ENCODE measurements at regions not wholly inside any gene's neighbourhood (a gene's known extent, or its start where the extent isn't known, plus 50 kb on each side); places are given as distances from the start of the nearest gene placed in this dataset.

- Histone ChIP-seq H3K27ac (no peak overlapping the region), H3K4me2 (no peak overlapping the region), H3K4me3 (no peak overlapping the region), H3K4me1 (no peaks in the 10 kb centered on the region), H3K9me3 (no peaks in the 10 kb centered on the region)
- POLR2A ChIA-PET, result no interaction called here
- CTCF ChIA-PET, result no interaction called here
- TF ChIP-seq KDM5A (IDR thresholded peaks at IDR 0.05), result no peak
- TF ChIP-seq RNF2 (IDR thresholded peaks at IDR 0.05; ENCODE audit: borderline replicate concordance, low read depth), result no peak
- no peak for TF ChIP-seq E2F6 (IDR thresholded peaks at IDR 0.05; ENCODE audit: borderline replicate concordance, low read depth)
- TF ChIP-seq CBX8 (IDR thresholded peaks at IDR 0.05), result no peak
- TF ChIP-seq NPAS2 (CRISPR knock-in tag; IDR thresholded peaks at IDR 0.05; ENCODE audit: borderline replicate concordance), result no peak
- TF ChIP-seq EHF (CRISPR knock-in tag; IDR thresholded peaks at IDR 0.05), result no peak
- no peak for TF ChIP-seq NFE2L2 (conservative IDR thresholded peaks at IDR 0.05; ENCODE audit: low read length)
- no peak for TF ChIP-seq HES2 (IDR thresholded peaks at IDR 0.05)
- WGBS (ENCODE audit: missing lambda C conversion rate), result 9% methylated on average over 2 of the region's 2 CpGs
- no peak for DNase-seq (ENCODE audit: low read depth in 1 of 2, low spot score in 1 of 2)
- ATAC-seq, result no peak
- FAIRE-seq, result no peak
Observed at GRCh38 chr3:24999357-24999756, 428.7 kb upstream of the RARB start.

GRCh38 chr3:25000971-25001591 lies 427.0 kb upstream of the RARB start:
- Histone ChIP-seq H3K4me2 (no peak overlapping the region), H3K4me3 (no peak overlapping the region), H3K4me1 (no peaks in the 10 kb centered on the region), H3K9me3 (no peaks in the 10 kb centered on the region), H3K27ac (no peak overlapping the region)
- POLR2A ChIA-PET, result no interaction called here
- no peak for TF ChIP-seq HES2 (IDR thresholded peaks at IDR 0.05)
- TF ChIP-seq JUN (IDR thresholded peaks at IDR 0.05), result no peak
- no peak for TF ChIP-seq ZSCAN20 (CRISPR knock-in tag; IDR thresholded peaks at IDR 0.05)
- TF ChIP-seq HEYL (CRISPR knock-in tag; IDR thresholded peaks at IDR 0.05), result no peak
- TF ChIP-seq CTCF (IDR thresholded peaks at IDR 0.05), result no peak
- TF ChIP-seq CBX2 (IDR thresholded peaks at IDR 0.05; ENCODE audit: borderline replicate concordance, low read depth), result no peak
- TF ChIP-seq PBX3 (IDR thresholded peaks at IDR 0.05), result no peak
- TF ChIP-seq E2F6 (IDR thresholded peaks at IDR 0.05; ENCODE audit: borderline replicate concordance, low read depth), result no peak
- CTCF ChIA-PET, result no interaction called here
- FAIRE-seq (no peak), ATAC-seq (no peak), DNase-seq (ENCODE audit: low read depth in 1 of 2, low spot score in 1 of 2) (no peak)
- WGBS (ENCODE audit: missing lambda C conversion rate), result 88% methylated on average over 1 of the region's 1 CpG

- H3K4me3 ChIP-seq, result no peak overlapping the region
- 0% methylated on average over 2 of the region's 2 CpGs for WGBS (ENCODE audit: missing lambda C conversion rate)
- POLR2A ChIA-PET, result no interaction called here
- no peak overlapping the region for H3K4me2 ChIP-seq
- ATAC-seq (no peak), DNase-seq (ENCODE audit: low read depth in 1 of 2, low spot score in 1 of 2) (no peak), FAIRE-seq (no peak)
- TF ChIP-seq PHF8 (IDR thresholded peaks at IDR 0.05; ENCODE audit: borderline replicate concordance, low read depth) (no peak), MYC (IDR thresholded peaks at IDR 0.05; ENCODE audit: borderline replicate concordance, low read length) (no peak), CHD2 (IDR thresholded peaks at IDR 0.05; ENCODE audit: low read length, partially characterized antibody) (no peak), HOXB13 (CRISPR knock-in tag; IDR thresholded peaks at IDR 0.05; ENCODE audit: low read depth) (no peak), REST (IDR thresholded peaks at IDR 0.05) (no peak), SREBF2 (IDR thresholded peaks at IDR 0.05) (no peak), PBX3 (IDR thresholded peaks at IDR 0.05) (no peak)
- H3K9me3 ChIP-seq, result no peaks in the 10 kb centered on the region
- H3K27ac ChIP-seq, result no peak overlapping the region
- CTCF ChIA-PET, result interaction anchor here (0.6 kb wide), 1 partner anchor 591 kb away, joined by 3 read pairs; no protein-coding TSS in a partner anchor
- no peaks in the 10 kb centered on the region for H3K4me1 ChIP-seq
Observed at GRCh38 chr3:25002052-25002451, 426.0 kb upstream of the RARB start.
